ENCODE measurements at regions not wholly inside any gene's neighbourhood (a gene's known extent, or its start where the extent isn't known, plus 50 kb on each side); places are given as distances from the start of the nearest gene placed in this dataset.

DNA sequence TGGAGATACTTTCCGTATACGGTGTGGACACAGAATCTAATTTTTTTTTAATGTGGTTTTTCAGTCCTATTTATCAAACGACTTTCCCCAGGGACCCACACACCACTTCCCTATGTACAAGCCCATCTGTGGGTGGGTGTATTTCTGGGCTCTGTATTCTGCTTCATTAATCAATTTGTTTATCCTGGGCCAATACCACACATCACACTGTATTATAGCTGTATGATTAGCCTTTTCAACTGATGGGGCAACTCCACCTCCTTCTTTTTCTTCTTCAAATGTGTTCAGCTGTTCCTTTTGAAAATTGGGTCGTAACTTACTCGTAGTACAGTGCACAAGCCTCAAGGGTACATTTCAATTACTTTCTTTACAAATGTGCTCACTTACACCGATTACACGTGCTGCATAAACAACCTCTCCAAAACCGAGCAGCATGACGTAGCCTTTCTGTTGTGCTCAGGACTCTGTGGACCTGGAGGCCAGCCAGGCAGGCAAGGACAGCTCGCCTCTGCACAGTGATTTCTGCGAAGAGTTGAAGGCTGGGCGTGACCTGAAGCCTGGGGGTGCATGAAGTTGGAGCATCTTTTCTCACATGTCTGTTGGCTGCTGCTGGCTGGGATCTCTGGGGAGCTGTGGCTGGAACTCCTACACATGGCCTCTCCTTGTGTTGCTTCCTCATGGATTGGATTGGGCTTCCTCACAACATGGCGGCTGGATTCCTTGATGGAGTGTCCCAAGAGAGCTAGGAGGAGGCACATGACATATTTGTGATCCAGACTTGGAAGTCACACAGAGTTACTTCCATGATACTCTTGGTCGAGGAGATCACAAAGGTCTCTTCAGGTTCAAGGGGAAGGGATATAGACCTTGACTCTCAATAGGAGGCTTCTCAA lies 126.5 kb downstream of the CRYAA start:
- TF ChIP-seq, protein P1, sequence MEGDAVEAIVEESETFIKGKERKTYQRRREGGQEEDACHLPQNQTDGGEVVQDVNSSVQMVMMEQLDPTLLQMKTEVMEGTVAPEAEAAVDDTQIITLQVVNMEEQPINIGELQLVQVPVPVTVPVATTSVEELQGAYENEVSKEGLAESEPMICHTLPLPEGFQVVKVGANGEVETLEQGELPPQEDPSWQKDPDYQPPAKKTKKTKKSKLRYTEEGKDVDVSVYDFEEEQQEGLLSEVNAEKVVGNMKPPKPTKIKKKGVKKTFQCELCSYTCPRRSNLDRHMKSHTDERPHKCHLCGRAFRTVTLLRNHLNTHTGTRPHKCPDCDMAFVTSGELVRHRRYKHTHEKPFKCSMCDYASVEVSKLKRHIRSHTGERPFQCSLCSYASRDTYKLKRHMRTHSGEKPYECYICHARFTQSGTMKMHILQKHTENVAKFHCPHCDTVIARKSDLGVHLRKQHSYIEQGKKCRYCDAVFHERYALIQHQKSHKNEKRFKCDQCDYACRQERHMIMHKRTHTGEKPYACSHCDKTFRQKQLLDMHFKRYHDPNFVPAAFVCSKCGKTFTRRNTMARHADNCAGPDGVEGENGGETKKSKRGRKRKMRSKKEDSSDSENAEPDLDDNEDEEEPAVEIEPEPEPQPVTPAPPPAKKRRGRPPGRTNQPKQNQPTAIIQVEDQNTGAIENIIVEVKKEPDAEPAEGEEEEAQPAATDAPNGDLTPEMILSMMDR (conservative IDR thresholded peaks at IDR 0.05) = no peak
- no peak for TF ChIP-seq ZFX (IDR thresholded peaks at IDR 0.05)

All from C4-2B (cell line).